ENCODE measurements at regions not wholly inside any gene's neighbourhood (a gene's known extent, or its start where the extent isn't known, plus 50 kb on each side); places are given as distances from the start of the nearest gene placed in this dataset.

GRCh38 chr1:63713627-63714481, 60.0 kb upstream of the ROR1 start:
- no peak for TF ChIP-seq SUZ12 (IDR thresholded peaks at IDR 0.05; ENCODE audit: extremely low read depth, insufficient read depth, insufficient read length)
- no peak for TF ChIP-seq YY1 (IDR thresholded peaks at IDR 0.05; ENCODE audit: insufficient read depth, insufficient read length)
- no peak for TF ChIP-seq ZNF274 (IDR thresholded peaks at IDR 0.05; ENCODE audit: low read depth, low read length)
